Uterus (tissue), 2 donors: ENCODE measurements at regions not wholly inside any gene's neighbourhood (a gene's known extent, or its start where the extent isn't known, plus 50 kb on each side); places are given as distances from the start of the nearest gene placed in this dataset.

Experiments
- POLR2A ChIP-seq, 2 donors: fragments of 450-650 bp; IDR thresholded peaks; one replicate each; pipeline ENCODE4 v1.6.1; 2016; ENCODE audit warnings: antibody characterized with exemption in 2 of 2, mild to moderate bottlenecking in 1 of 2, moderate library complexity in 1 of 2
- TF ChIP-seq, protein P1 (sequence below), 4 experiments: fragments of 200-600 bp in 2 of 4; fragments of 450-650 bp in 2 of 4; sonication (generic) in 2 of 4; IDR thresholded peaks; one replicate each; pipeline ENCODE4 v1.5.1; 2016 to 2019; ENCODE audit warnings: antibody characterized with exemption in 4 of 4, mild to moderate bottlenecking in 2 of 4, moderate library complexity in 1 of 4

DNA sequence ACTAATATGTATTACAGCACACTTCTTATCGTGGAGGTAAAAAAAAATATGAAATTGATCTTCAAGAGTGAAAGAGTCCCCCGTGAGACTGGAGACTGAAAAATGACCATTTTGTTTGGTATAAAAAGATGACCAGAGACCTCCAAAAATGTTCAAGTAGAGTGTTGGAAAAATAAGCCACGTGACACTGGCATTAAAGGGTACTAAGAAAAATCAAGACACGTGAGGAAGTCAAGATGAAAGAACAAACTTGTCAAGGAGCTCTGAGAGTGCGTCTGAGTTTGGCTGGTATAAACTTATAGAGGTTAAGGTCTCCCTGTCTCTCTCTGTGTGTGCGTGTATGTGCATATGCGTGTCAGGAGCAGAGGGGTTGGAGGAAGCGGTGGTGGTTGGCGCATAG is 362.7 kb upstream of the COBL start:
- TF ChIP-seq, protein P1, sequence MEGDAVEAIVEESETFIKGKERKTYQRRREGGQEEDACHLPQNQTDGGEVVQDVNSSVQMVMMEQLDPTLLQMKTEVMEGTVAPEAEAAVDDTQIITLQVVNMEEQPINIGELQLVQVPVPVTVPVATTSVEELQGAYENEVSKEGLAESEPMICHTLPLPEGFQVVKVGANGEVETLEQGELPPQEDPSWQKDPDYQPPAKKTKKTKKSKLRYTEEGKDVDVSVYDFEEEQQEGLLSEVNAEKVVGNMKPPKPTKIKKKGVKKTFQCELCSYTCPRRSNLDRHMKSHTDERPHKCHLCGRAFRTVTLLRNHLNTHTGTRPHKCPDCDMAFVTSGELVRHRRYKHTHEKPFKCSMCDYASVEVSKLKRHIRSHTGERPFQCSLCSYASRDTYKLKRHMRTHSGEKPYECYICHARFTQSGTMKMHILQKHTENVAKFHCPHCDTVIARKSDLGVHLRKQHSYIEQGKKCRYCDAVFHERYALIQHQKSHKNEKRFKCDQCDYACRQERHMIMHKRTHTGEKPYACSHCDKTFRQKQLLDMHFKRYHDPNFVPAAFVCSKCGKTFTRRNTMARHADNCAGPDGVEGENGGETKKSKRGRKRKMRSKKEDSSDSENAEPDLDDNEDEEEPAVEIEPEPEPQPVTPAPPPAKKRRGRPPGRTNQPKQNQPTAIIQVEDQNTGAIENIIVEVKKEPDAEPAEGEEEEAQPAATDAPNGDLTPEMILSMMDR (IDR thresholded peaks at IDR 0.05): no peak
- TF ChIP-seq POLR2A (IDR thresholded peaks at IDR 0.05): no peak
